CD4-positive, alpha-beta T cell treated with Interleukin-6 for 4 hours (primary cell): ENCODE measurements at regions not wholly inside any gene's neighbourhood (a gene's known extent, or its start where the extent isn't known, plus 50 kb on each side); places are given as distances from the start of the nearest gene placed in this dataset.
"Not testable (repeated sequence)": the region's sequence is repeated elsewhere in the genome, so short reads cannot be mapped to it uniquely, and the experiment has no call there.

Experiments used
- DNase-seq: peaks from one replicate; pipeline ENCODE4 v3.0.0-alpha.2; 2020; ENCODE audit warnings: mixed read lengths

- no peak for DNase-seq
These were observed 121.3 kb upstream of the JADE1 start for GRCh38 chr4:128688033-128688721.

GRCh38 chr4:128686810-128687209, 122.7 kb upstream of the JADE1 start:
- DNase-seq: no peak

GRCh38 chr4:128686032-128686465, 123.5 kb upstream of the JADE1 start:
- DNase-seq: no peak

GRCh38 chr4:128684016-128684415, 125.5 kb upstream of the JADE1 start:
- DNase-seq: no peak

GRCh38 chr4:128682942-128683666, 126.4 kb upstream of the JADE1 start:
- no peak for DNase-seq

- DNase-seq: no peak
These were observed 133.4 kb upstream of the JADE1 start for GRCh38 chr4:128676095-128676494.

GRCh38 chr4:128675083-128675482, 134.4 kb upstream of the JADE1 start:
- no peak for DNase-seq

- not testable (repeated sequence) for DNase-seq
These were observed 136.3 kb upstream of the JADE1 start for GRCh38 chr4:128673159-128673558.

GRCh38 chr4:128672596-128672995, 136.9 kb upstream of the JADE1 start:
- DNase-seq: not testable (repeated sequence)

- DNase-seq: no peak
These were observed 139.0 kb upstream of the JADE1 start for GRCh38 chr4:128670513-128670912.

GRCh38 chr4:128668566-128668965, 140.9 kb upstream of the JADE1 start:
- no peak for DNase-seq

- no peak for DNase-seq
These were observed 144.0 kb upstream of the JADE1 start for GRCh38 chr4:128665514-128665913.

- DNase-seq: peak; percentile 45
These were observed 146.2 kb upstream of the JADE1 start for GRCh38 chr4:128663325-128663724.

GRCh38 chr4:128661479-128661878, 148.0 kb upstream of the JADE1 start:
- DNase-seq: no peak

GRCh38 chr4:128660361-128661215, 148.9 kb upstream of the JADE1 start:
- no peak for DNase-seq

- no peak for DNase-seq
These were observed 151.3 kb upstream of the JADE1 start for GRCh38 chr4:128658214-128658631.

- no peak for DNase-seq
These were observed 151.9 kb upstream of the JADE1 start for GRCh38 chr4:128657638-128658037.

- no peak for DNase-seq
These were observed 155.0 kb upstream of the JADE1 start for GRCh38 chr4:128654465-128654864.

- no peak for DNase-seq
These were observed 155.7 kb upstream of the JADE1 start for GRCh38 chr4:128653527-128654444.

- no peak for DNase-seq
These were observed 159.8 kb upstream of the JADE1 start for GRCh38 chr4:128649575-128650205.

- no peak for DNase-seq
These were observed 160.3 kb upstream of the JADE1 start for GRCh38 chr4:128649161-128649560.

GRCh38 chr4:128648021-128648420, 161.5 kb upstream of the JADE1 start:
- DNase-seq: no peak
